Mucosa of descending colon (tissue), 3 donors: ENCODE measurements at regions not wholly inside any gene's neighbourhood (a gene's known extent, or its start where the extent isn't known, plus 50 kb on each side); places are given as distances from the start of the nearest gene placed in this dataset.
"Not testable (repeated sequence)": the region's sequence is repeated elsewhere in the genome, so short reads cannot be mapped to it uniquely, and the experiment has no call there.

ENCODE experiments used
- ATAC-seq: fragments of 200-7000 bp; cut with Tn5 transposase; one replicate; pipeline ENCODE4 v1.9.1; 2020; ENCODE audit warnings: mild to moderate bottlenecking, moderate library complexity
- DNase-seq, 3 donors: peaks; one replicate each; pipeline ENCODE4 v3.0.0-alpha.2; 2020
- H3K36me3 ChIP-seq: fragments of 200-600 bp; one replicate; pipeline ENCODE4 v1.8.0; 2021; ENCODE audit warnings: low read depth, mild to moderate bottlenecking
- H3K4me1 ChIP-seq: fragments of 200-600 bp; one replicate; pipeline ENCODE4 v1.8.0; 2021; ENCODE audit warnings: low read depth, mild to moderate bottlenecking
- H3K4me3 ChIP-seq: fragments of 200-600 bp; one replicate; pipeline ENCODE4 v1.8.0; 2021; ENCODE audit warnings: mild to moderate bottlenecking
- H3K9me3 ChIP-seq: fragments of 200-600 bp; one replicate; pipeline ENCODE4 v1.8.0; 2021; ENCODE audit warnings: mild to moderate bottlenecking
- intact Hi-C, 2 donors: fragments of 100-400 bp; cut with DNase I in 1 of 2; cut with micrococcal nuclease in 1 of 2; formaldehyde crosslinking; loops; one replicate each; pipeline versions ENCODE4 v1.11.0 to v1.11.1; 2022; cut with DNase I, micrococcal nuclease
- TF ChIP-seq, protein P1 (sequence below): fragments of 200-600 bp; IDR thresholded peaks from one replicate; pipeline ENCODE4 v1.8.0; 2022; ENCODE audit warnings: antibody characterized with exemption, mild to moderate bottlenecking
- donor health status: DM: no; HTN: no; CAD: no; lungs with moderate emphysema.
- donor health status: DM: no; HTN: no; CAD: no.
- donor health status: DM: no; HTN: yes; CAD: no.

DNA sequence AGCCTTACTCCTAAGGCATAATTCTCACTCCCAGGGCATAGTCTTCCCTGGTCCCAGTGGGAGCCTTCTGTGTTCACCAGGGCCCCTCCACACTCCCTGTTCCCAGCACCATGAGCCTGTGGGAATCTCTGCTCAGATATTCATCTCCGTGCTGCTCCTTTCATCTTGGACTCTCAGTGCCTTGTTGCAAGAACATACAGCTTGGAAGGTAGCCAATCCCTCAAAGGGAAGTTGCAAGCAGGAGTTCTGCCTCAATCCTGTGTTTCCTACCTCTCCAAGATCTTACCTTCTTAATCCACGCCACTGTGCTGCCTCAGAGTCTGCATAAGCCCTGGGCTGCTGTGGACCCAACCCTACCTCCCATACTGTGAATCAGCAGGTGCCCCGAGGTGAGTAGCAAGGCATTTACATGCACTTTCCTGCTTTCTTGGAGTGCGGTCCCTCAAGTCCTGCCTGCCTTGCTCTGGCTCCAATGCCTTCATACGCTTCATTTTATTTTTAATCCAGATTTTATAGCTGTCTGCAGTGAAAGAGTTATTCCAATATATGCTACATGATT lies 413.8 kb upstream of the RAB6C start:
- Histone ChIP-seq H3K36me3 (no peaks in the 10 kb centered on the region), H3K4me3 (no peak overlapping the region), H3K4me1 (no peaks in the 10 kb centered on the region), H3K9me3 (peaks cover 4% of the 10 kb centered on the region)
- no peak for DNase-seq
- intact Hi-C loops = no loop called here
- no peak for ATAC-seq
- TF ChIP-seq, protein P1, sequence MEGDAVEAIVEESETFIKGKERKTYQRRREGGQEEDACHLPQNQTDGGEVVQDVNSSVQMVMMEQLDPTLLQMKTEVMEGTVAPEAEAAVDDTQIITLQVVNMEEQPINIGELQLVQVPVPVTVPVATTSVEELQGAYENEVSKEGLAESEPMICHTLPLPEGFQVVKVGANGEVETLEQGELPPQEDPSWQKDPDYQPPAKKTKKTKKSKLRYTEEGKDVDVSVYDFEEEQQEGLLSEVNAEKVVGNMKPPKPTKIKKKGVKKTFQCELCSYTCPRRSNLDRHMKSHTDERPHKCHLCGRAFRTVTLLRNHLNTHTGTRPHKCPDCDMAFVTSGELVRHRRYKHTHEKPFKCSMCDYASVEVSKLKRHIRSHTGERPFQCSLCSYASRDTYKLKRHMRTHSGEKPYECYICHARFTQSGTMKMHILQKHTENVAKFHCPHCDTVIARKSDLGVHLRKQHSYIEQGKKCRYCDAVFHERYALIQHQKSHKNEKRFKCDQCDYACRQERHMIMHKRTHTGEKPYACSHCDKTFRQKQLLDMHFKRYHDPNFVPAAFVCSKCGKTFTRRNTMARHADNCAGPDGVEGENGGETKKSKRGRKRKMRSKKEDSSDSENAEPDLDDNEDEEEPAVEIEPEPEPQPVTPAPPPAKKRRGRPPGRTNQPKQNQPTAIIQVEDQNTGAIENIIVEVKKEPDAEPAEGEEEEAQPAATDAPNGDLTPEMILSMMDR = no peak

DNA sequence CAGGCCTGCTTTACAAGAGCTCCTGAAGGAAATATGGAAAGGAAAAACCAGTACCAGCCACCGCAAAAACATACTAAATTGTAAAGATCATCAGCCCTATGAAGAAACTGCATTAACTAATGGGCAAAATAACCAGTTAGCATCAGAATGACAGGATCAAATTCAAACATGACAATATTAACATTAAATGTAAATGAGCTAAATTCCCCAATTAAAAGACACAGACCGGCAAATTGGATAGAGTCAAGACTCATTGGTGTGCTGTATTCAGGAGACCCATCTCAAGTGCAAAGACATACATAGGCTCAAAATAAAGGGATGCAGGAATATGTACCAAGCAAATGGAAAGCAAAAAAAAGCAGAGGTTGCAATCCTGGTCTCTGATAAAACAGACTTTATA lies 408.7 kb upstream of the RAB6C start:
- H3K4me1 ChIP-seq, DNase-seq, ATAC-seq, H3K4me3 ChIP-seq, H3K36me3 ChIP-seq, intact Hi-C loops: not testable (repeated sequence)
- H3K9me3 ChIP-seq = peaks cover 11% of the 10 kb centered on the region

DNA sequence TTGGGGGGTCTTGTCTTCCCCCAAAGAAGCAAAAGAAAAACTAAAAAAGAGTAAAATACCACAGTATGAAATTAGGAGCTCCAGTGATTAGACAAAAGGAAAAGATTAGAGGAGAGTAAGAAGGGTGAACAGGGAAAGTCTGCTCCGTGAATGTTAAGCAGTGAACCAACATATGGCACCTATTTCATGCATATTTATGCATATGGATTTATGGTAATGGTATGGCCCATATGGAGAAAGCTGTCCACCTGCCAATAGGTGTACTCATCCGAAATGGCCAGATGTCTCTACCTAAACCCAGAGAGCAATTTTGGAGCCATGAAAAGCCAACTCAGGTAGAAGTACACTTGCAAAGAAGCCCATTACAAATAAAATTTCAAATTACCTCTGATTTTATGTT lies 404.0 kb upstream of the RAB6C start:
- DNase-seq (no peak), ATAC-seq (no peak)
- Histone ChIP-seq H3K9me3 (peaks cover 10% of the 10 kb centered on the region), H3K36me3 (no peaks in the 10 kb centered on the region), H3K4me1 (no peaks in the 10 kb centered on the region), H3K4me3 (no peak overlapping the region)
- intact Hi-C loops = no loop called here
- TF ChIP-seq, protein P1 = no peak

DNA sequence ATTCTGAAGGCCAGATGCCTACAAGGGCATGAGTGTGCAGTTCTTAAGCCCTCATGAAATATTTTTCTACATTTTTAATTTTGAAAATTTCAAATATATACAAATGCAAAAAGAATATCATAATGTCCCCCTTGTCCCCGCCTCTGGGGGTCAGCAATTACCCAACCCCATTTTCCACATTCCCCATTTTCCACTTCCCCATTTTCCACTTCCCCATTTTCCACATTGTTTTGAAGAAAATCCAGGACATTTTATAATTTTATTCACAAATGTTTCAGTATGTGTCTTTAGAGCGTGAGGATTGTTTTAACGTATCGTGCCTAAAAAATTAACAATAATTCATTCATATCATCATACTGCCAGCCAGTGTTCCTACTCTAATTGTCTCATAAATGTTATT lies 403.6 kb upstream of the RAB6C start:
- Histone ChIP-seq H3K4me1 (no peaks in the 10 kb centered on the region), H3K4me3 (no peak overlapping the region), H3K9me3 (peaks cover 5% of the 10 kb centered on the region), H3K36me3 (no peaks in the 10 kb centered on the region)
- DNase-seq = no peak
- ATAC-seq = no peak
- intact Hi-C loops = no loop called here
- TF ChIP-seq, protein P1 = no peak

DNA sequence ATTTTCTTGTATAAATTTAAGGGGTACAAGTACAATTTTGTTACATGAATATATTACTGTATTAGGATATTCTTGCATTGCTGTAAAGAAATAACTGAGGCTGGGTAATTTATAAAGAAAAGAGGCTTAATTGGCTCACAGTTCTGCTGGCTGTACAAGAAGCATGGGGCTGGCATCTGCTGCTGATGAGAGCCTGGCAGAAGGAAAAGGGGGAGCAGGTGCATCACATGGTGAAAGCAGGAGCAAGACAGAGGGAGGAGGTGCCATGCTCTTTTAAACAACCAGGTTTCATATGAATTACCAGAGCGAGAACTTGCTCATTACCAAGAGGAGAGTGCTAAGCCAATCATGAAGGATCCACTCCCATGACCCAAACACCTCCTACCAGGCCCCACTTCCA lies 399.5 kb upstream of the RAB6C start:
- no peaks in the 10 kb centered on the region for H3K9me3 ChIP-seq
- ATAC-seq (no peak), DNase-seq (no peak)
- H3K36me3 ChIP-seq = no peaks in the 10 kb centered on the region
- TF ChIP-seq, protein P1 = no peak
- intact Hi-C loops = no loop called here
- H3K4me3 ChIP-seq = no peak overlapping the region
- H3K4me1 ChIP-seq = no peaks in the 10 kb centered on the region

DNA sequence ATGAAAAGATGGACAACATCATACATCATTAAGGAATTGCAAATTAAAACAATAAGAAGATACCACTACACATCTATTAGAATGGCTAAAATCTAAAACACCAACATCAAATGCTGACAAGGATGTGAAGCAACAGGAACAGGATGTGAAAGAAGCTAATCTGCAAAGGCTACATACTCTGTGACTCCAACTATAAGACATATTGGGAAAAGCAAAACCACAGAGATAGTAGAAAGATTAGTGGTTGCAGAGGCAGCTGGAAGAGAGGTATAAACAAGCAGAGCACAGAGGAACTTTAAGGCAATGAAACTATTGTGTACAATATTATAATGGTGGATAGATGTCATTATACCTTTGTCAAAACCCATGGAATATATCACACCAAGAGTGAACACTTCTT lies 393.7 kb upstream of the RAB6C start:
- no peak for ATAC-seq

More for the DNA sequence above, 393.7 kb upstream of the RAB6C start:
- H3K4me1 ChIP-seq = no peaks in the 10 kb centered on the region
- intact Hi-C loops = no loop called here
- DNase-seq = no peak
- no peaks in the 10 kb centered on the region for H3K9me3 ChIP-seq
- no peak overlapping the region for H3K4me3 ChIP-seq
- TF ChIP-seq, protein P1 = no peak
- H3K36me3 ChIP-seq = no peaks in the 10 kb centered on the region
